Bronchial epithelial cell (primary cell): ENCODE measurements at regions not wholly inside any gene's neighbourhood (a gene's known extent, or its start where the extent isn't known, plus 50 kb on each side); places are given as distances from the start of the nearest gene placed in this dataset.

Experiments
- DNase-seq: peaks from one replicate; pipeline ENCODE4 v3.0.0-alpha.2; 2010; ENCODE audit warnings: low read depth
- FAIRE-seq: peaks from 2 replicates; lab custom pipeline; 2011; peaks lifted over from hg19 to GRCh38; lab: Jason Lieb, UNC
- H3K27me3 ChIP-seq: 2 replicates; pipeline ENCODE4 v1.5.1; 2011; ENCODE audit warnings: low read length; ENCODE audit not compliant: control insufficient read depth, insufficient read depth
- H3K36me3 ChIP-seq: 2 replicates; pipeline ENCODE4 v1.5.1; 2011; ENCODE audit warnings: low read length; ENCODE audit not compliant: control insufficient read depth, insufficient read depth
- H3K4me3 ChIP-seq: 2 replicates; pipeline ENCODE4 v1.5.1; 2011; ENCODE audit warnings: mild to moderate bottlenecking, low read depth, low read length, control low read depth
- CTCF ChIP-seq: IDR thresholded peaks from 2 replicates; pipeline ENCODE4 v1.5.1; 2011; ENCODE audit warnings: mild to moderate bottlenecking, moderate library complexity, low read length, control low read depth, inconsistent platforms; ENCODE audit not compliant: insufficient read depth, severe bottlenecking

- H3K36me3 ChIP-seq = no peaks in the 10 kb centered on the region
- FAIRE-seq (no peak), DNase-seq (no peak)
- no peak for TF ChIP-seq CTCF
- no peaks in the 10 kb centered on the region for H3K27me3 ChIP-seq
- H3K4me3 ChIP-seq = no peak overlapping the region
These were observed 229.8 kb downstream of the MAF start for GRCh38 chr16:79370736-79371135.

- no peaks in the 10 kb centered on the region for H3K36me3 ChIP-seq
- no peaks in the 10 kb centered on the region for H3K27me3 ChIP-seq
- DNase-seq (peak; percentile 15), FAIRE-seq (no peak)
- TF ChIP-seq CTCF = no peak
- no peak overlapping the region for H3K4me3 ChIP-seq
These were observed 230.7 kb downstream of the MAF start for GRCh38 chr16:79369796-79370195.

GRCh38 chr16:79367822-79368221 is 232.7 kb downstream of the MAF start:
- Histone ChIP-seq H3K27me3 (no peaks in the 10 kb centered on the region), H3K36me3 (no peaks in the 10 kb centered on the region), H3K4me3 (no peak overlapping the region)
- DNase-seq = no peak
- no peak for TF ChIP-seq CTCF
- no peak for FAIRE-seq

DNA sequence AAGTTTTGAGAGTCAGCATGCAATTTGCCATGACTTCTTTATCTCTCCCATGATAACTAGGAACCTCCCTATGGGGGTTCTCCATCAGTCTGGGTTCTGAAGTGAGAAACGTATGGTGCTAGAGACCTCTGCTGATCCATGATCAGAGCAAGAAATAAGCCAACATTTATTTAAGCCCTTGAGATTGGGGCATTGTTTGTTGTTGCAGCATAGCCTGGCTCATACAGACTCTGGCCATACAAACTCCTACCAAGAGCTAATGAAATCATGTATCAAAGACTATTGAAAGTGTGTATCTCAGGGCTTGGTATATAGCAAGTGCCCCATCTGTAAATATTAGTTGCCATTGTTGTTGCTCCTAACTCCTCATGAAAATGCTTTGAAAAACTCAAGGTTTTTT is 233.9 kb downstream of the MAF start:
- no peaks in the 10 kb centered on the region for H3K36me3 ChIP-seq
- H3K27me3 ChIP-seq = no peaks in the 10 kb centered on the region
- no peak for DNase-seq
- FAIRE-seq = no peak
- TF ChIP-seq CTCF = no peak
- no peak overlapping the region for H3K4me3 ChIP-seq

- Histone ChIP-seq H3K4me3 (no peak overlapping the region), H3K36me3 (no peaks in the 10 kb centered on the region), H3K27me3 (no peaks in the 10 kb centered on the region)
- DNase-seq = no peak
- no peak for TF ChIP-seq CTCF
- no peak for FAIRE-seq
These were observed 234.8 kb downstream of the MAF start for GRCh38 chr16:79365702-79366101.

- FAIRE-seq = no peak
- DNase-seq = no peak
- no peaks in the 10 kb centered on the region for H3K36me3 ChIP-seq
- no peak overlapping the region for H3K4me3 ChIP-seq
- no peak for TF ChIP-seq CTCF
- no peaks in the 10 kb centered on the region for H3K27me3 ChIP-seq
These were observed 237.1 kb downstream of the MAF start for GRCh38 chr16:79363484-79363883.
